HG03139 (cell line): ENCODE measurements at regions not wholly inside any gene's neighbourhood (a gene's known extent, or its start where the extent isn't known, plus 50 kb on each side); places are given as distances from the start of the nearest gene placed in this dataset.

Source experiments
- ATAC-seq: cut with Tn5 transposase; IDR thresholded peaks from one replicate; pipeline ENCODE4 v1.9.1; 2021; ENCODE audit not compliant: unreplicated experiment

GRCh38 chr4:148778980-148779675 is 336.9 kb upstream of the NR3C2 start:
- no peak for ATAC-seq

- no peak for ATAC-seq
Observed at GRCh38 chr4:148776941-148777340, 334.7 kb upstream of the NR3C2 start.

GRCh38 chr4:148774134-148774533 is 331.9 kb upstream of the NR3C2 start:
- ATAC-seq: no peak

DNA sequence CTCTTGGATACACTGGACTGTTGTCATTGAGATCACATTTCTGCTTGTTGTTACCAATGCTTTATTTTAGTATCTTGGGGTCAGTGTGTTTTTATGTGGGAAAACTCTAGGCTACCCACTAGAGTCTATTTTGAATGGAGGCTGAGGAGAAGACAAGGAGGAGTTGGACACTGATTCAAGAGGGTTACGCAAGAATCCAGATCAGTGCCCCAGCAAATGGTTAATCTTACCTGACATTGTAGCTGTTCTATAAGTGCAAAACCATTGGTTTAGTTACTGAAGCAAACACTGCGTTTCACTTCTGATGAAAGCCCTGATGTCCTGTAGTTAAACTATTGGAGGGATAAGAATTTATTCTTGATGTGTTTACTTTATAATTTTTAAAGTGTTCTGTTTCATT is 331.1 kb upstream of the NR3C2 start:
- ATAC-seq: no peak

DNA sequence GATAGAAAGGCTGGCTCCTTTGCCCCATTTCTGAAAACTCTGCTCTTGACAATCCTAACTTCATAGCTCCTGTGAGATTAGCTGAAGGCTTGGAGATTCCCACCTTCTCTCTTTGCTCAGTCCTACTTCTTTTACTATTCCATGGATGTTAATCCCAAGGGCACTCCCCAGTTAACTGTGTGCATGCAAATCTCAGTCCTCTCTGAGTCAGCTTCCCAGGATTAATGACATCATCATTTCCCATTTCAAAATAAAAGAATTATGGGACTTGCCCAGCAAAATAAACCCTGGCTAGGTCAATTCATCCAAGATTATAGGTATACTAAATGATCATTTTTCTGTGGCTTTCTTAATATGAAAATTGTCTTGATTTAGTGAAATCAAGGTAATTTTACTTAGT is 328.6 kb upstream of the NR3C2 start:
- no peak for ATAC-seq

- ATAC-seq: no peak
Observed at GRCh38 chr4:148770377-148770776, 328.2 kb upstream of the NR3C2 start.

DNA sequence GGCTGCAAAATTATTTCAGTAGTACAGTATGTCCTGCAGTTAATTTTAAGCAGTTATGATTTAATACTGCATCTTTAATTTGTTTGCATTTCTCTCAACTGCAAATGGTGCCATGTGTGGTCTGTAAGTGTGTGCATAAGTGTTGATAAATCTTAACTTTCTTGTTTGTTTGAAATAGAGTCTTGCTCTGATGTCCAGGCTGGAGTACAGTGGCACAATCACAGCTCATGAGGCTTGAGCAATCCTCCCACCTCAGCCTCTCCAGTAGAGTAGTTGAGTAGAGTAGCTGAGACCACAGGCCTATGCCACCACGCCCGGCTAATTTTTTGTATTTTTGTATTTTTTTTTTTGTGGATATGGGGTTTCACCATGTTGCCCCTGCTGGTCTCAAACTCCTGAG is 322.5 kb upstream of the NR3C2 start:
- ATAC-seq: no peak

DNA sequence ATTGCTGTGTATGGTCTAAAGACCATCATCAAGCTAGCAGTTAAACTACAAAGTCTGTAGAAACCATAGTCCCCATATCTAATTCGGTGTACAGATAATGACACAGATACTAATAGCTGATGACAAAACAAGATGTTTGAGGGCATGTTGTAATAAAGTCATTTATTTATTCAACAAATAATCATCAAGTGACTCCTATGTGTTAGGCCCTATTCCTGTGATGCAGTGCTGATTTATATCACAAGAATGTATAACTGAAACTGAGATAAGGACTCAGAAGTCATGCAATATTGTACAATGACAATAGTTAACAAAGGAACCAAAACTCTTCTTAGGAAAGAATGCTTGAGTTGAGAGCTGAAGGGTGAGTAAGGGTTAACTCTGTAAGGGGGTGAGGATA is 315.0 kb upstream of the NR3C2 start:
- ATAC-seq: no peak

DNA sequence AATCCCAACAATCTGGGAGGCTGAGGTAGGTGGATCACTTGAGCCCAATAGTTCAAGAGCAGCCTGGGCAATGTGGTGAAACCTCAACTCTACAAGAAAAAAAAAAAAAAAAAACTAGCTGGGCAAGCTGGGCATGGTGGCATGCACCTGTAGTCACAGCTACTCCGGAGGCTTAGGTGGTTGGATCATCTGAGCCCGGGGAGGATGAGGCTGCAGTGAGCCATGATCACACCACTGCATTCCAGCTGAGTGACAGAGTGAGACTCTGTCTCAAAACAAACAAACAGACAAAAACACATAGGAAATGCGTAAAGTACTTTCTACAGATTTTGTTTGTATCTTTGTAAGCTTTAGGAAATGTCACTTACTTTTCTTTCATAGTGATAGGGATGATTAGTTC is 307.2 kb upstream of the NR3C2 start:
- ATAC-seq: no peak

- ATAC-seq: no peak
Observed at GRCh38 chr4:148747721-148748268, 305.6 kb upstream of the NR3C2 start.

DNA sequence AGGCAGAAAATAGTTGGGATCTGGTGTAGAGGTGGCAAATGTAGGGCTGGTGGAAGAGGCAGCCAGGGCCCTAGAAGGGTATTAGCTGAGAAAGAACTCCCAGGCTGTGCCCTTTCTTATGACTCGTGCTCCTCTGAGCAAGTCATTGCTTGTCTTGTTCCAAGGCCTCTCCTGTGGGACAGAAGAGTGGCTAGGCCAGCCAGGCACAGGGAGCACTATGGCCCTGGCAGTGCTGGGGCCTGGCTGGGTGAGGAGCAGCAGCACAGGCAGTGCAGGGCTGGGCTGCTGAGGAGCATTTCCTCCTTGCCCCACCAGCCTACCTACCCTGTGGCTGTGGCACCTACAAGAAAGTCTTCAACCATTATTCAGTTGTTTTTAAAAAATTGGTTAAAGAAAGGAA is 298.5 kb upstream of the NR3C2 start:
- no peak for ATAC-seq

DNA sequence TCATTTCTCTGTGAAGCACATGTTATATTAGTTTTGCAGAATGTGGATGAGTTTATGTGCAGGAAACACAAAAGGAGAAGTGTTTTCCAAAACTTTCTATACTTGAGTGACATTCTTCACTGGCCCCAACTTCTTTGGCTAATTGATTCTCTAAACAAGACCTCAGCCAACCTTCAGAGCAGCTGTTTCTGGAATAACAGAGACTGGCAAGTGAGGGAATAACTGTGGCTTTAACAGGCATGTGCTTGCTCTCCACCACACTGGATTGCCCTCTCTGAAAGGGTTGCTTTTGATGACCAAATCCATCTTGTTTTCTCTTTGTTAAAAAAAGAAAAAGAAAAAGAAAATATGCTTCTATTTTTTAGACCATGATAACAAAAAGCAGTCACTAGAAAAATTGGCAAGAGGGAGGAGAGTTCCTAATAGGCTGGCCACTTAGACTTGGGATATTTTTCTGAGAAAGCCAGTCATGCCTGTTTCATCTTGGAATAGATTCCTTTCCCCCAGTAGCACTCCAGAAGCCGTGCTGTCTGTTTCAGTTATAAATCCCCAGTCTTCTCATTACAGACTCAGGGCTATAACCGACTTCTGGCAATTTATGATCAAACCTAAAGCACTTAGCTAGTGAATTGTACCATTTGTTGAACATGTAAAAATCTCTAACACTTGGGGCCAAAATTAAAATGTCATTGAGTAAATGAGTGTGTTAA is 295.0 kb upstream of the NR3C2 start:
- no peak for ATAC-seq

DNA sequence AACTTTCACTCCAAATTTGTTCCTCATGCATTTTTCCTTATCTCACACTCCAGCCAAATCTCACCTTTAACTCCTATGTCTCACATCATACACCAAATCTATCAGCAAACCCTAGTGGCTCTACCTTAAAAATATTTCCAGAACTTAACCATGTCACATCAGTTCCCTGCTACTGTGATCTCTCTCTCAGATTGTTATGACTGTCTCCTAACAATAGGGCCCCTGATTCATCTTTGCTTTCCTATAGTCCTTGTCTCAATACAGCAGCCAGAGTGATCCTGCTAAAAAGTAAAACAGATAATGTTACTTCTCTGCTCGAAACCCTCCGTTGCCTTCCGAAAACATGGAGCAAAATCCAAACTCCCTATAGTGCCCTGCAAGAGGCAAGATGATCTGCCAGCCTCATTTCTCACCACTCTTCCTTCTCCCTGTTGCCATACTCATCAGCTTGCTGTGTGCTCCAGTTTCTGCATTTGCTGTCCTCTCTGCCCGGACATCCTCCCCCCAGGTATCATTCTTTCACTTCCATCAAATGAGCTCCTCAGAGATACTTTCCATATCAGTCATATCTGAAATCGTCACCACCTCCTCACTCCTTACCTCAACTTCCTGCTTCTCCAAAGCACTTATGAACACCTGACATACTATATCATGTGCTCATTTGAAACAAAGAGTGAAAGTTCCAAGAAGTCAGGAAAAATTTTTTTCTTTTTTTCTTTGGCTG is 293.4 kb upstream of the NR3C2 start:
- ATAC-seq: peak; percentile 70

DNA sequence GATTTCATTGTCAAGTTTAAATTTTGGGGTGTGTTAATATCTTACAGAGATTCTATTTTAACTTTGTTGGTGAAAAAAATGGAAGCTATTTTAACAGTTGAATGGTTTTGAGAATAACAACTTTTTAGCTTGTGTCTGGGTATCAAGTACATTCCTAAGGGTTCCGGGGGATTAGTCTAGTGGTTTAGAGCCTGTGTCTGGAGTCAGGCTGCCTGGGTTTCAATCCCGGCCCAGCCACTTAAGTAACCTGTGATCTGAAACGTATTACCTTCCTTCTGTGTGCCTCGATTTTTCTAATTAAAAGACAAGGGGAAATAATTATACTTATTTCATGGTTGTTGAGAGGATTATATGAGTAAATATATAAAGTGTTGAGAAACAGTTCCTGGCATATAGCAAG is 288.6 kb upstream of the NR3C2 start:
- ATAC-seq: no peak

- no peak for ATAC-seq
Observed at GRCh38 chr4:148730082-148730640, 287.9 kb upstream of the NR3C2 start.

DNA sequence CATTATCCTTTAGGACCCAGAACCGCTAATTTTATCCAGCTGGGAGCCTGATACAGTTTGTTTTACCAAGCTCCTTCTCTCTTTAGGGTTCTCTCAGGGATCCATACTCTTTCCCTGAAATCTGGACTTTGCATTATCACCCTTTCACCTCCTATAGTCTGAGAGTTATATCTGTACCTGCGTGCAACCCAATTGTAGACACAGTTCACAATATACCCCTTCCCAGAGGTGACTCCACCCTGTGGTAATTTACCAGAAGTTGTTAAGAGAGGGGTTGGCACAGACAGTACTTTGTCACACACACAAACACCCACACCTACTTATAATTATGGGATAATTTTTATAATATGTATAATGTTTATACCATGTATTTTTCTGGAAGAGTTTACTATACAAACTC is 275.8 kb upstream of the NR3C2 start:
- no peak for ATAC-seq

GRCh38 chr4:148716431-148717052 is 274.3 kb upstream of the NR3C2 start:
- no peak for ATAC-seq

DNA sequence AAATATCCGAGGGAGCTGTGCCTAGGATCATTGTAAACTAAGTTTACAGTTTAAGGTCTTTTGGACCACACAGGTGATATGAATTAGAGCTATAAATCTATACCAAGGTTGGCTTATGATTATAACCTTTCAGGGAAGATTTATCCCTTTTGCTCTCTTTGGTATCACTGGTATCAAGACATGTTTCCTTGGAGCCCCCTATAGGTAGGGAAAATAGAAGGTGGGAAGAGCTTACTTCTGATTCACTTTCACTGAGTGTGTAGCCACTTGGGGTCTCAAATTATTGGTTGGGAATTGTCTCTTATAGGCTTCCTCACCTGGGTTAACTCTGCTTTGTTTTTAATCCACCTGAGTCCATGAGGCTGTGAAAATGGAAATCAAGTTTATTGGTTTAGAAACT is 262.1 kb upstream of the NR3C2 start:
- ATAC-seq: no peak

DNA sequence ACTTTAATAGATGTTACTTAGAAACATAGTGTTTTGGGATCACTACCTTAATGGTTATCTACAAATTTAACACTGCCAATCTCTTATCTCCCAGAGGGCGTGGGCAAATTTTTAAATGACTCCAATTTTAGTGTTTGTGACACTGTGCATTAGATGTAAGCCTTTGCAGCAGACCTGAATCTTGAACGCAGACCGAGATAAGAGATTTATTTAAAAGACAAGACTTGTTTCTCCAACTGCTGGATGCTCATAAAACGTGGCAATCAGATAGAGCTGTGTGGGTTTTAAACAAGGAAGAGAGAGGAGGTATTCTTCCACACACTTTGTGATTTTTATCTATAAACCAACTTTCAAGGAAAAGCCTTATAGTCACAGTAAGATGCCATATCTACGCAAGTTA is 252.5 kb upstream of the NR3C2 start:
- ATAC-seq: no peak

GRCh38 chr4:148693913-148694649 is 251.9 kb upstream of the NR3C2 start:
- ATAC-seq: no peak
